ENCODE measurements at regions not wholly inside any gene's neighbourhood (a gene's known extent, or its start where the extent isn't known, plus 50 kb on each side); places are given as distances from the start of the nearest gene placed in this dataset.

DNA sequence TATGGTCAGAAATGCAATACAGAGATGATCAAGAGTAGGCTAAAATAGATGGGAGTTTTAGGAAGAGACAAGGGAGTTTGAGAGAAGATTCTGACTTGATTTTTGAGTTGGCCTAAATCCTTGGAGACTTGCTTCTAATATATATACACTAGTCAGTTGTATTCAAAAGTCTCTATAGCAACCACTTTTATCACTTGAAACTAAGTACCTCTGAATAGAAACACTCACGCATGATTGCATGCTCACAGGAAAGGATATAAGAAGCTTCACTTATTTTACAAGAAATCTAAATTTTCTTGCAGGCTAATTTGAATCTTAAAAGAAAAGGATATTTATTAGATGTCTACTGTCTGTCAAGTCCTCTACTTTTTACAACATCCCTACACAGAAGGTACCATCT lies 316.8 kb downstream of the SNAPC1 start:
- no peaks in the 10 kb centered on the region for H3K36me3 Mint-ChIP-seq
- ATAC-seq (no peak), DNase-seq (no peak)
- CTCF ChIA-PET: no interaction called here
- H3K9me3 Mint-ChIP-seq (ENCODE audit: low read depth): no peaks in the 10 kb centered on the region
- H3K27ac Mint-ChIP-seq: no peak overlapping the region
- peaks cover 5% of the 10 kb centered on the region for H3K27me3 Mint-ChIP-seq
- H3K4me3 Mint-ChIP-seq: no peak overlapping the region
- H3K4me1 Mint-ChIP-seq: peaks cover 10% of the 10 kb centered on the region

DNA sequence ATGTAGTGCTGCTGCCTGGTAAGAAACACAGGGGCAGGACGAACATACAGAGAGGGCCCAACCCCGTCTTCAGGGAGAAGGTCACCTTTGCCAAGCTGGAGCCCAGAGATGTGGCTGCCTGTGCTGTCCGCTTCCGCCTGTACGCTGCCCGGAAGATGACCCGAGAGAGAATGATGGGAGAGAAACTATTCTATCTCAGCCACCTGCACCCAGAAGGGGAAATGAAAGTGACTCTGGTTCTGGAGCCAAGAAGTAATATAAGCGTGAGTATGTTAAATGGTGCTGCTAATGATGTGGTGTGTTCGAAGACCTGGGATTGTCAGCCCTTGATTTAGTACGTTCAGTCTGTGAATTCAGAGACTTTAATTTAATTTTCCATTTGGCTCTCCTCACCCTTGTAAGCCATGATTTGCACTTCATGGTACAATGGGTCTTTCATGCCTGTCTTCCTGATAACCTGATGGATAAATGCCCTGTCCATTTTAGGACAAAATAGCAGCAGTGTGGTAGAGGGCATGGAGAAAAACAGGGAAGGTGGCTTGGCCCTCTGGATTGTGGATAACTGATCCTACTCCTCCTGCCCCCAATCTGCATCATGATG lies 318.9 kb downstream of the SNAPC1 start:
- H3K4me3 Mint-ChIP-seq: no peak overlapping the region
- peaks cover 10% of the 10 kb centered on the region for H3K4me1 Mint-ChIP-seq
- H3K36me3 Mint-ChIP-seq: no peaks in the 10 kb centered on the region
- ATAC-seq: no peak
- CTCF ChIA-PET: no interaction called here
- H3K27me3 Mint-ChIP-seq: peaks cover 5% of the 10 kb centered on the region
- H3K27ac Mint-ChIP-seq: no peak overlapping the region
- no peaks in the 10 kb centered on the region for H3K9me3 Mint-ChIP-seq (ENCODE audit: low read depth)
- no peak for DNase-seq

DNA sequence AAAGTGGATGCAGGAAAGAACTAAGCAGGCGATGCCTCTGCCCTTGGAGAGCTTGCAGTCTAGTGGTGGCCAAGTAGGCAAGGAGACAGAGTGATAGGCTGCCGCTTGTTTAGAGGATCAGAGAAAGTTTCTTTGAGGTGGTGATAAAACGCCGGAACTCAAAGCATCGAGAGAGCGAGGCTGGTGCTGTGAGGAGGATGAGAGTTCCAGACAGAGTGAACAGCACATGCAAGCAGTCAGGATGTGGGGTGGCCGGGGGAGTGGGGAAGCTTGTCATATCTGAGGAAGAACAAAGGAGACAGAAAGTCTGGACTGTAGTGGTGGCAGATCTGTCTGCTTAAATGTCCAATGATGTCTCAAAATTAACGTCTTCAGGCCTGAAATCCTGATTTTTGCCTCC lies 319.7 kb downstream of the SNAPC1 start:
- peaks cover 10% of the 10 kb centered on the region for H3K4me1 Mint-ChIP-seq
- DNase-seq (no peak), ATAC-seq (no peak)
- CTCF ChIA-PET: no interaction called here
- no peaks in the 10 kb centered on the region for H3K9me3 Mint-ChIP-seq (ENCODE audit: low read depth)
- H3K36me3 Mint-ChIP-seq: no peaks in the 10 kb centered on the region
- H3K27ac Mint-ChIP-seq: no peak overlapping the region
- H3K4me3 Mint-ChIP-seq: no peak overlapping the region
- peaks cover 5% of the 10 kb centered on the region for H3K27me3 Mint-ChIP-seq

DNA sequence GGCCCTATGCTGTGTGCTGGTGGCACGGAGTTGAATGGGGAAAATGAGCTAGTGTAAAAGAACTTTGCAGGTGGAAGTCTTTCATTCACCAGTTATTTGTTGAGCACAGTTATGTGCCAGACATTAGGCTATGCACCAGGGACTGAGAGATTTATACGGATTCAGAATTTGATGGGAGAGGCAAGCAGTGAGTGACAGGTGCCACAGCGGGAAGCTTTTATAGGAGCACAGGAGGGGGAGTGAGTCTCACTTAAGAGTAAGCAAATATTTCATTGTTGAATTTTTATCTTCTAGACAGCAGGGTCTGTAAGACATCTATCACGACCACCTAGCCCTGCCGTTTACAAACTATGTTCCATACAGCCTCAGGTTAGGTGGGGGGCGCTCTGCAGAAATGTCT lies 320.6 kb downstream of the SNAPC1 start:
- ATAC-seq: no peak
- H3K4me3 Mint-ChIP-seq: no peak overlapping the region
- peaks cover 5% of the 10 kb centered on the region for H3K27me3 Mint-ChIP-seq
- peaks cover 4% of the 10 kb centered on the region for H3K4me1 Mint-ChIP-seq
- no peak for DNase-seq
- H3K27ac Mint-ChIP-seq: no peak overlapping the region
- CTCF ChIA-PET: no interaction called here
- no peaks in the 10 kb centered on the region for H3K9me3 Mint-ChIP-seq (ENCODE audit: low read depth)
- no peaks in the 10 kb centered on the region for H3K36me3 Mint-ChIP-seq

DNA sequence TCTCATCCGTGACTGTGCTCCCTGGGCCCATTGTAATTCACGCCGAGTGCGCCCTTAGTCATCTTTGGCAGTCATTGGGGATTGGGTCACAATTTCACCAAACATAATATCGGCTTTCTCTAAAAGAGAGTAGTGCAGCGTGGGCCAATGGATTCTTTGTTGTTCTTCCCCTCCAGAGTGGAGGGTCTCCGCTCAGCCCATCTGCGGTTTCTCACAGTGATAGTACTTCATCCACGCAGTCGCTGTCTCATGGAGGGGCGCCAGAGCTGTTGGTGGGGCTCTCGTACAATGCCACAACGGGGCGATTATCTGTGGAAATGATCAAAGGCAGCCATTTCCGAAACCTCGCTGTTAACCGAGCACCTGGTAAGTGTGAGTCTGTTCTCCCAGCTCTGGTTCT lies 321.8 kb downstream of the SNAPC1 start:
- ATAC-seq (no peak), DNase-seq (no peak)
- Mint-ChIP-seq H3K27me3 (peaks cover 5% of the 10 kb centered on the region), H3K4me3 (no peak overlapping the region), H3K4me1 (no peaks in the 10 kb centered on the region), H3K27ac (no peak overlapping the region), H3K36me3 (no peaks in the 10 kb centered on the region), H3K9me3 (ENCODE audit: low read depth) (no peaks in the 10 kb centered on the region)
- CTCF ChIA-PET: no interaction called here

DNA sequence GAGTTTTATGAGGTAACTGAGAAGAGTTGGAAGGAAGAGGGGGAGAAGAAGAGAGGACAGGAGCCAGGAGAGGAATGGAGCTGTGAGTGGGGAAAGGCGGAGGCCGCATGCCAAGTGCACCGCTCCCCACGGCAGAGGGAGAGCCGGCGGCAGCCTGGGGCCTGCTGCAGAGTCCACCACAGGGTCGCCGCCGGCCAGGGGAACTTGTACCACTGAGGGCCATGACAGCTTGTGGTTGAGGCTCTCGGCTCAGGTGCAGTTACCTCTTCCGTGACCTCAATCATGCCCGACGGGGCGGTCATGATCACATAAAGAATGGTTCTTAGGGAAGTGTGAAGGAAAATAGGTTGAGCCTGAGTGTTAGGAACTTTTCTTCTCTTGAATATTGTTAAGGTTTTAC lies 325.0 kb downstream of the SNAPC1 start:
- H3K36me3 Mint-ChIP-seq: no peaks in the 10 kb centered on the region
- H3K9me3 Mint-ChIP-seq (ENCODE audit: low read depth): no peaks in the 10 kb centered on the region
- CTCF ChIA-PET: no interaction called here
- ATAC-seq: no peak
- no peak overlapping the region for H3K27ac Mint-ChIP-seq
- DNase-seq: no peak
- no peak overlapping the region for H3K4me3 Mint-ChIP-seq
- H3K4me1 Mint-ChIP-seq: no peaks in the 10 kb centered on the region
- H3K27me3 Mint-ChIP-seq: peaks cover 10% of the 10 kb centered on the region

DNA sequence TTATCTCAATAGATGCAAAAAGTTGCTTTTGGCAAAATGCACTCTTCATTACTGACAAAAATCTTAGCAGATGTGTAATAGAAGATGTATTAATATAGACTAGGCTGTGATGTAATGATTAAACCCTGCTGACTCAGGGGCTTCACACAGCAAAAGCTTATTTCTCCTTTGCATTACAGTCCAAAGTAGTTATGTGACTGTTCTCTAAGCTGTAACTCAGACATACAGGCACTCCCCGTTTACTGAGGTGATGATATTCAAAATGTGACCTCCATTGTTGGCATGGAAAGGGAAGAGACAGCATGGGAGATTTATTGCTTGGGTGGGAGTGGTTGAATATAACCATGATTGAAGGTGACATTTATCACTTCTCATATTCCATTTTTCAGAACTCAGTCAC lies 331.5 kb downstream of the SNAPC1 start:
- Mint-ChIP-seq H3K4me1 (no peaks in the 10 kb centered on the region), H3K27ac (no peak overlapping the region), H3K4me3 (no peak overlapping the region), H3K27me3 (peaks cover 11% of the 10 kb centered on the region), H3K9me3 (ENCODE audit: low read depth) (no peaks in the 10 kb centered on the region), H3K36me3 (no peaks in the 10 kb centered on the region)
- CTCF ChIA-PET: no interaction called here
- ATAC-seq: no peak
- DNase-seq: no peak

DNA sequence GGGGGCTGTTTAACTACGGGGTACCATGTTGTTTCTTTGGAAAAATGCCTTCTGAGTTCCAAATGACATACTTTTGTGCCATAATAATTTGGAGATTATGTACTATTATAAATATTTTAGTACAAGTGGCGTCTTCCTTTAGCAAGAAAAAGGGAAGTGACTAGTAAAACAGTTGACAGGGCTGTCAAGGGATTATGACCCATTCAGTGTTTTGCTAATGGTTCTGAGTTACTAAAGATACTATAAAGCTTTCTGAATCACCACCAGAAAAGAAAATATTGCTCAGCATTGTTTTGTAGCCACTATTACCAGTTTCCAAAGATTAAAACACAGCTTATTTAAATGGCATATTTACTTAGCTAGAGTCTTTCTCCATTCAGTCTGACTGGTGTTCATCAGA lies 334.9 kb downstream of the SNAPC1 start:
- H3K36me3 Mint-ChIP-seq: no peaks in the 10 kb centered on the region
- CTCF ChIA-PET: no interaction called here
- H3K27ac Mint-ChIP-seq: no peak overlapping the region
- peaks cover 15% of the 10 kb centered on the region for H3K27me3 Mint-ChIP-seq
- DNase-seq (no peak), ATAC-seq (no peak)
- H3K4me3 Mint-ChIP-seq: no peak overlapping the region
- no peaks in the 10 kb centered on the region for H3K4me1 Mint-ChIP-seq
- no peaks in the 10 kb centered on the region for H3K9me3 Mint-ChIP-seq (ENCODE audit: low read depth)

DNA sequence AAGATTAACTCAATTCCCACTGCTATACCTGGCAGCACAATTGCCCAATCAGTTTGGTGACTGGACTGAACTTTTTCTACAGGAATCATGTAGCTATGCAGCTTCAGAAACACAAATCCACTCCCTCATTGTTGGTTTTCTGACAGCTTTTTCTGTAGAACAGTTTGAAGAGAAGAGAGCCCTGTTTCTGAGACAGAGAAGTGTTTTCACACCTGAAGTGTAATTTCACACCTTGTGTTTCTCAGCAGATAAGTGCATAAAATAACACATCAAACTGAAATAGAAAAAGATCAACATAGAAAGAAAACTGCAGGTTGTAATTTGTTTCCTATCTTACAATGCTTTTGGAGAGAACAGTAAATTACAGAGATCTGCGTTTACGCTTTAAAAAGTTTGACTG lies 335.6 kb downstream of the SNAPC1 start:
- Mint-ChIP-seq H3K9me3 (ENCODE audit: low read depth) (no peaks in the 10 kb centered on the region), H3K27me3 (peaks cover 15% of the 10 kb centered on the region), H3K27ac (no peak overlapping the region), H3K36me3 (no peaks in the 10 kb centered on the region), H3K4me3 (no peak overlapping the region), H3K4me1 (no peaks in the 10 kb centered on the region)
- no peak for ATAC-seq
- DNase-seq: no peak
- CTCF ChIA-PET: no interaction called here

DNA sequence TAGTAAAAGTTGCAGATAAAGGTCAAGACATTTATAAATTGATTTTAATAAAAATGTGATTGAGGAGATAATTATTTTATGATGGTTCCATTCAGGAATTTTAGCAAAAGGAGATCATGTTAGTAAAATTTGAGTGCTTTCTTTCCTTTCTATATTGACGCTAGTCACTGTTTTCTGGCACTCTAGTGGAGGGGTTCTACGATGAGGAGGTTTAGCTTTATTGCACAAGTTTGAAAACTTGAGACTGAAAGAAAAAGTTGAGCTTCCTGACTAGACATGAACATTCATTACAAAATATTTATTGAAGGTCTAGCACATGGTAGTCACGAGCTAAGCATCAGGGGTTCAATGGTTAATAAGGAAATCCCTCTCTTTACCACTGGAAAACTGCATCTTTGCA lies 336.1 kb downstream of the SNAPC1 start:
- ATAC-seq (no peak), DNase-seq (no peak)
- CTCF ChIA-PET: no interaction called here
- no peaks in the 10 kb centered on the region for H3K4me1 Mint-ChIP-seq
- peaks cover 19% of the 10 kb centered on the region for H3K27me3 Mint-ChIP-seq
- H3K27ac Mint-ChIP-seq: no peak overlapping the region
- H3K9me3 Mint-ChIP-seq (ENCODE audit: low read depth): no peaks in the 10 kb centered on the region
- H3K36me3 Mint-ChIP-seq: no peaks in the 10 kb centered on the region
- H3K4me3 Mint-ChIP-seq: no peak overlapping the region

DNA sequence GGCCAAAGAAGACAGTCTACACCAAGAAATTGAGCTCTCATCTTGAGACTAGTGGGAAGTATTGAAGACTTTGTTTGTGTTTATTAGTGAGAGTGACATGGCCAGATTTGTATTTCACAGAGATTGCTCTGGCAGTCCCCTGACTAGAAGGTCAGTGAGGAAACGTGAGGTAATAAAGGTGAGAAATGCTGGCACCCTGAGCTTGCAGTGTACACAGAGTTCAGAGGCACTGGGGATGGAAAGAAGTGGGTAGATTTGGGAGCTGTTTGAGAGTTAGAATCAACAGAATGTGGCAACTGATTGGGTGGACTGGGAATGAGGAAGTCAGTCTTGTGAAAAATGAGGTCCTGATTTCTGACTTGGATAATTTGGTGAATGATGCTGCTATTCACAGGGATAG lies 336.9 kb downstream of the SNAPC1 start:
- Mint-ChIP-seq H3K27ac (no peak overlapping the region), H3K9me3 (ENCODE audit: low read depth) (no peaks in the 10 kb centered on the region), H3K27me3 (peaks cover 26% of the 10 kb centered on the region), H3K4me3 (no peak overlapping the region), H3K4me1 (no peaks in the 10 kb centered on the region), H3K36me3 (no peaks in the 10 kb centered on the region)
- DNase-seq (no peak), ATAC-seq (no peak)
- CTCF ChIA-PET: interaction anchor here (1.1 kb wide), 1 partner anchor 22 kb away, joined by 3 read pairs; no protein-coding TSS in a partner anchor

DNA sequence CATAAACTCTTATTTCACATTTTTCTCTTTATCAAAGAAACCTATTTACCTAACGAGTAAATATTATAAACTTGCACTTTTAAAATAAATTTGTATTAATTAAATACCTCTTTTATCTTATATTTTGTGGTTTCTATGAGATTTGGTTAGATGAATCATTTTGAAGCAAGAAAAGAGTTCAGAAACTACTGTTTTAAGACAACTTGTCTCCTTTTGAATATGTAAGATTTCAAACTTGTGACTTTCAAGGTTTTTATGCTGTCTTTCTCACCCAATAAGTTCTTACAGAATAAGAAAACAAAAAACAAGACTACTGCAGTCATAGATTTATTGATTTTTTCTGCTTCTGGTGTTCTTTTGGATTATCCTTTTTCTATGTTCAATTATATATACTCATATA lies 339.0 kb downstream of the SNAPC1 start:
- Mint-ChIP-seq H3K27ac (no peak overlapping the region), H3K4me3 (no peak overlapping the region), H3K27me3 (peaks cover 34% of the 10 kb centered on the region), H3K36me3 (no peaks in the 10 kb centered on the region), H3K9me3 (ENCODE audit: low read depth) (no peaks in the 10 kb centered on the region), H3K4me1 (no peaks in the 10 kb centered on the region)
- no peak for DNase-seq
- CTCF ChIA-PET: no interaction called here
- no peak for ATAC-seq

DNA sequence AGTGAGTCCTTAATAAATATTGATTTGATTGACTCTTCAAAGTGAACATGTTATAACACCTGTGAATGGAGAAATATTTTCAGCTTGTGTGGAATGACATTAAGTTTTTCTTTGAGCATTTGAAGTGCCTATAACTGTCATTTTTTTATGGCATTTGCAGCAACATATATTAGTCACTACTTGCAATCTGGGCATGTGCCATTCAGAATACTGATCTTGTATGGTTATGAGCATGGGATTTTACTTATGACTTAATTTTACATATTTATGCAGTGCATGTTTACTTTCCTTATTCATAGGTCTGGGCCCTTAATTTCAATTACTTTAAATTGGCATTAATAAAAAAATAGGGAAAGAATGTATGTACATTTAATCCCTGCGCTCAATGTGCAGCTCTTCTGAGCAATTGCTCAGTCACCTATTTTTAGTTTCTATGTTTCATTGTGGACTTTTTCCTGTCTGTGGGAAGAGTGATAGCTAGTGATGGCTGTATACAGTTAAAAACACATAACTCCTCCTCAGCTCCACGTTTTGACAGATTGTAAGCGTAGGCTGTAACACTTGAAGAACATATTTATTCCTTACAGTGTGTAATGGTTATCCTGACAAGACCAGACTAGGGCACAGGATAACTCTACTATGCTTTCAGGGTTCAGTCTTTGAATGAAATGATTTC lies 339.6 kb downstream of the SNAPC1 start:
- ATAC-seq: no peak
- Mint-ChIP-seq H3K4me3 (no peak overlapping the region), H3K4me1 (no peaks in the 10 kb centered on the region), H3K36me3 (no peaks in the 10 kb centered on the region), H3K27ac (no peak overlapping the region), H3K27me3 (peaks cover 34% of the 10 kb centered on the region), H3K9me3 (ENCODE audit: low read depth) (no peaks in the 10 kb centered on the region)
- DNase-seq: no peak
- CTCF ChIA-PET: no interaction called here

DNA sequence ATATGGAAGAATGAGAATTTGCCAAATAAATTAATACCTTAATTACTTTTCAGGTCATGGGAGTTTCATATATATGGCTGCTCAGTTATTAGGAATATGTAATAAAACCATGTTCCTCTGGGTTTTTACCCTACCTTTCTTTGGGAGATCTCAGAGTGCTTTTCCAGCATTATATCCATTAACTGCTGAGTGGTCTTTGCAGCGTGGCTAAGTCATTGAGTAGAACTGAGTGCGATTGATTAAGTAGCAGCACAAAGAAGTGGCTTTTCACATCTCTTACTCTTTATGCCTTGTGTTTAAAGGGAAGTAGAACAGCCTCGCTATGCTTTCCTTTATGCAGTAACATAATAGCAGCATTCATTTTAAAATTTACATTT lies 340.1 kb downstream of the SNAPC1 start:
- H3K4me1 Mint-ChIP-seq: no peaks in the 10 kb centered on the region
- H3K27me3 Mint-ChIP-seq: peaks cover 34% of the 10 kb centered on the region
- H3K36me3 Mint-ChIP-seq: no peaks in the 10 kb centered on the region
- no peak for DNase-seq
- H3K9me3 Mint-ChIP-seq (ENCODE audit: low read depth): no peaks in the 10 kb centered on the region
- no peak overlapping the region for H3K27ac Mint-ChIP-seq
- no peak overlapping the region for H3K4me3 Mint-ChIP-seq
- ATAC-seq: no peak
- CTCF ChIA-PET: no interaction called here

DNA sequence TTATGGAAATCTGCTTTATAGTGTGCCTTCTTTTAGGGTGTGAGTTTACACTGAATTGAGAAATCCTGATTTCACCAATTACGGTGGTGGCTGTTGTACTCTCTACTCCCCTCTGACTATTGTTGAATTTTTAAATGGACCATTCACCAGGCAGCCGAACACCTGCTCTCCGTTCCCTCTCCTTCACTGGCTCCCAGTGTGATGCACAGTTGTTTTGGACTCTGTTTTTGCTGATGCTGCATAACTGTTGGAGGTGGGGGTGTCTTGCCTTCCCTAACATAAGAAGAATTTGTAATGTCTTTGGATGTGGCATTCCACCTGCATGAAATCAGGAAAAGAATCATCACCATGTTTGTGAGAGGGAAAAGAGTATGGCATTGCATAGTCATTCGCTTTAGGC lies 341.2 kb downstream of the SNAPC1 start:
- ATAC-seq (no peak), DNase-seq (no peak)
- no peaks in the 10 kb centered on the region for H3K9me3 Mint-ChIP-seq (ENCODE audit: low read depth)
- CTCF ChIA-PET: no interaction called here
- H3K27ac Mint-ChIP-seq: no peak overlapping the region
- peaks cover 36% of the 10 kb centered on the region for H3K27me3 Mint-ChIP-seq
- no peaks in the 10 kb centered on the region for H3K36me3 Mint-ChIP-seq
- no peak overlapping the region for H3K4me3 Mint-ChIP-seq
- no peaks in the 10 kb centered on the region for H3K4me1 Mint-ChIP-seq

All from activated CD8-positive, alpha-beta memory T cell treated with anti-CD3 and anti-CD28 coated beads, Interleukin-2, amount 10 ng/mL, durations not matched to agents 7 days and 5 days (primary cell).